ENCODE measurements at regions not wholly inside any gene's neighbourhood (a gene's known extent, or its start where the extent isn't known, plus 50 kb on each side); places are given as distances from the start of the nearest gene placed in this dataset.

- H3K4me1 ChIP-seq (ENCODE audit: insufficient read depth), result no peaks in the 10 kb centered on the region
- 56 to 68% (median 63%) methylated on average over 2 of the region's 2 CpGs for WGBS, 3 donors
- H3K36me3 ChIP-seq, result no peaks in the 10 kb centered on the region
- H3K27ac ChIP-seq, result no peak overlapping the region
- intact Hi-C loops (cut with DNase I), result no loop called here
- no peak overlapping the region for H3K4me3 ChIP-seq
- DNase-seq, result no peak
- TF ChIP-seq EP300 (IDR thresholded peaks at IDR 0.05) (no peak), CTCF (IDR thresholded peaks at IDR 0.05) (no peak), POLR2A (IDR thresholded peaks at IDR 0.05) (no peak)
- no peaks in the 10 kb centered on the region for H3K9me3 ChIP-seq
- H3K27me3 ChIP-seq, result no peaks in the 10 kb centered on the region
Measured at GRCh38 chr7:115704884-115705283, 325.7 kb downstream of the TFEC start.

GRCh38 chr7:115701141-115701540, 329.4 kb downstream of the TFEC start:
- no peak for DNase-seq
- no peak overlapping the region for H3K4me3 ChIP-seq
- H3K27me3 ChIP-seq, result no peaks in the 10 kb centered on the region
- H3K36me3 ChIP-seq, result no peaks in the 10 kb centered on the region
- 78 to 85% (median 79%) methylated on average over 1 of the region's 1 CpG for WGBS, 3 donors
- intact Hi-C loops (cut with DNase I), result no loop called here
- no peak overlapping the region for H3K27ac ChIP-seq
- no peaks in the 10 kb centered on the region for H3K4me1 ChIP-seq (ENCODE audit: insufficient read depth)
- H3K9me3 ChIP-seq, result no peaks in the 10 kb centered on the region
- TF ChIP-seq EP300 (IDR thresholded peaks at IDR 0.05) (no peak), POLR2A (IDR thresholded peaks at IDR 0.05) (no peak), CTCF (IDR thresholded peaks at IDR 0.05) (no peak)

- no peaks in the 10 kb centered on the region for H3K36me3 ChIP-seq
- intact Hi-C loops (cut with DNase I), result no loop called here
- H3K27me3 ChIP-seq, result no peaks in the 10 kb centered on the region
- no peak for TF ChIP-seq EP300 (IDR thresholded peaks at IDR 0.05)
- TF ChIP-seq CTCF (IDR thresholded peaks at IDR 0.05), result no peak
- TF ChIP-seq POLR2A (IDR thresholded peaks at IDR 0.05), result no peak
- H3K4me1 ChIP-seq (ENCODE audit: insufficient read depth), result no peaks in the 10 kb centered on the region
- no peak overlapping the region for H3K4me3 ChIP-seq
- no peak overlapping the region for H3K27ac ChIP-seq
- H3K9me3 ChIP-seq, result no peaks in the 10 kb centered on the region
- DNase-seq, result no peak
Measured at GRCh38 chr7:115694424-115694823, 336.1 kb downstream of the TFEC start.

- Histone ChIP-seq H3K4me3 (no peak overlapping the region), H3K36me3 (no peaks in the 10 kb centered on the region), H3K9me3 (no peaks in the 10 kb centered on the region), H3K27ac (no peak overlapping the region), H3K4me1 (ENCODE audit: insufficient read depth) (no peaks in the 10 kb centered on the region), H3K27me3 (no peaks in the 10 kb centered on the region)
- TF ChIP-seq POLR2A (IDR thresholded peaks at IDR 0.05) (no peak), EP300 (IDR thresholded peaks at IDR 0.05) (no peak), CTCF (IDR thresholded peaks at IDR 0.05) (no peak)
- intact Hi-C loops (cut with DNase I), result no loop called here
- no peak for DNase-seq
- WGBS, 3 donors, result 84 to 91% (median 87%) methylated on average over 4 of the region's 4 CpGs
Measured at GRCh38 chr7:115693779-115694178, 336.8 kb downstream of the TFEC start.

GRCh38 chr7:115689941-115690340, 340.6 kb downstream of the TFEC start:
- H3K27me3 ChIP-seq, result no peaks in the 10 kb centered on the region
- TF ChIP-seq POLR2A (IDR thresholded peaks at IDR 0.05) (no peak), EP300 (IDR thresholded peaks at IDR 0.05) (no peak), CTCF (IDR thresholded peaks at IDR 0.05) (no peak)
- WGBS, 3 donors, result 90 to 98% (median 94%) methylated on average over 1 of the region's 1 CpG

More at GRCh38 chr7:115689941-115690340, 340.6 kb downstream of the TFEC start:
- Histone ChIP-seq H3K36me3 (no peaks in the 10 kb centered on the region), H3K27ac (no peak overlapping the region), H3K4me3 (no peak overlapping the region), H3K4me1 (ENCODE audit: insufficient read depth) (no peaks in the 10 kb centered on the region), H3K9me3 (no peaks in the 10 kb centered on the region)
- no peak for DNase-seq
- intact Hi-C loops (cut with DNase I), result no loop called here

All from ovary (tissue), 7 donors.